ENCODE measurements at regions not wholly inside any gene's neighbourhood (a gene's known extent, or its start where the extent isn't known, plus 50 kb on each side); places are given as distances from the start of the nearest gene placed in this dataset.

DNA sequence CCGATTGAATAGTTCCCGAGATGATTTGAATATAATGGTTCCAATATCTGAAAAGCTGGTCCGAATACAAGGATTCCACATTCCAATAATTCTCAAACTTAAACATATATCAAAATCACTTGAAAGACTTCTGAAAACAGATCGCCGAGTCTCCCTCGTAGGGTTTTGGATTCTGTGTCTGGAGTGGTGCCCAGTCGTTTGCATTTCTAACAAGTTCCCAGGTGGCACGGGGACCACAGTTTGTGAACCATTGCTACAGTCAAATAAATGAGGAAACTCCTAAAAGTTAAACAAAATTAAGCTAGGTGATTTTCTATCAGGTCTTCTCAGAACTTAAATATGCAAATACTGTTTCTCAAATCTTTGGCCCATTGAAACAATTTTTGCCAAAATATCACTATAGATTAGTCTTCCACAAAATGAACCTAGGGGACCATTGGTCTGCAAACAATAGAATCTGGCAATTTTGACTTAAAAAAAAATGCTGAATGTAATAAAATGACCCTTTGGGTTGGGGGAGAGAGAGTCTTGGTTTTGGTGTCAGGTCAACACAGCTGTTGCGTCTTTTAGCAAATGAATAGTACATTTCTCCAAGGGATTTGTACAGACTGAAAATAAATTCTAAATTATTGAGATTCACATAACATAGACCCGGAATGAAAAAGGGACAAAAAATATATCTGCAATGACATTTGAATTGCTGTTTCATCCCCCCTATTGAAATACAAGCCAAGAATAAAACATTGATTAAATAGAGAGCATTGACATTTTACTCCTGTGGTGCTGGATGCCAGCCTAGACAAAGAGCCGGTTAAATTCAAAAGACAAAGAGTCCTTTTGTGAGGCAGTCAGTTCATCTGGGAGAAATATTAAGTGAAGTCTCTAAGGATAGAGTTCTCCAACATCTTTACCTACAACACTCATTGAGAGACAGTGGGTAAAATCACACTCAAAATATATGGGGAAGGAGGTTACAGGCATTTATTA lies 175.7 kb upstream of the ADAMTS9 start:
- DNase-seq (ENCODE audit: low read depth in 1 of 2, low spot score in 1 of 2) = no peak
- H3K4me3 ChIP-seq = no peak overlapping the region
- H3K27me3 ChIP-seq = no peaks in the 10 kb centered on the region
- H3K9me3 ChIP-seq (ENCODE audit: low read depth) = no peaks in the 10 kb centered on the region
- no peaks in the 10 kb centered on the region for H3K36me3 ChIP-seq
- H3K27ac ChIP-seq = no peak overlapping the region
- no peaks in the 10 kb centered on the region for H3K4me1 ChIP-seq (ENCODE audit: low read depth)
- TF ChIP-seq, protein P1, sequence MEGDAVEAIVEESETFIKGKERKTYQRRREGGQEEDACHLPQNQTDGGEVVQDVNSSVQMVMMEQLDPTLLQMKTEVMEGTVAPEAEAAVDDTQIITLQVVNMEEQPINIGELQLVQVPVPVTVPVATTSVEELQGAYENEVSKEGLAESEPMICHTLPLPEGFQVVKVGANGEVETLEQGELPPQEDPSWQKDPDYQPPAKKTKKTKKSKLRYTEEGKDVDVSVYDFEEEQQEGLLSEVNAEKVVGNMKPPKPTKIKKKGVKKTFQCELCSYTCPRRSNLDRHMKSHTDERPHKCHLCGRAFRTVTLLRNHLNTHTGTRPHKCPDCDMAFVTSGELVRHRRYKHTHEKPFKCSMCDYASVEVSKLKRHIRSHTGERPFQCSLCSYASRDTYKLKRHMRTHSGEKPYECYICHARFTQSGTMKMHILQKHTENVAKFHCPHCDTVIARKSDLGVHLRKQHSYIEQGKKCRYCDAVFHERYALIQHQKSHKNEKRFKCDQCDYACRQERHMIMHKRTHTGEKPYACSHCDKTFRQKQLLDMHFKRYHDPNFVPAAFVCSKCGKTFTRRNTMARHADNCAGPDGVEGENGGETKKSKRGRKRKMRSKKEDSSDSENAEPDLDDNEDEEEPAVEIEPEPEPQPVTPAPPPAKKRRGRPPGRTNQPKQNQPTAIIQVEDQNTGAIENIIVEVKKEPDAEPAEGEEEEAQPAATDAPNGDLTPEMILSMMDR (IDR thresholded peaks at IDR 0.05; ENCODE audit: low read depth, low read length) = no peak

DNA sequence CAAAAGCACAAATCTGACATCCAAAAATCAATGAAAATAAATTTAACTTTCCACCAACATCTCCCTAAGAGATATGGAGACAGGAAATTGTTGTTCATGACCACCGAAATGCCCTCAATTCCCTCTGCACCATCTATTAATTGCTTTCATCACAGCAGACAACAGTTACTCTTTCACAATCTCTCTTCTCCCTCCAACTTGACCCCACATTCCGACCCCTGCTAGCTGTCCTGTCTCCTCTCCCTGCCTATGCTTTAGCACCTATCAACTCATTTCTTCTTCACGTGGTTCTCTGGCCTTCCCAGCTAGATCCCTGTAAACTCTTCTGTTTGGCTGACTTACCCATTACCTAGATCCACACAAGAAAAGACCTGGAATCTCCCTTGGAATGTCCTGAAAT lies 173.9 kb upstream of the ADAMTS9 start:
- TF ChIP-seq, protein P1 (IDR thresholded peaks at IDR 0.05; ENCODE audit: low read depth, low read length) = no peak
- H3K9me3 ChIP-seq (ENCODE audit: low read depth) = no peaks in the 10 kb centered on the region
- no peaks in the 10 kb centered on the region for H3K27me3 ChIP-seq
- H3K4me3 ChIP-seq = no peak overlapping the region
- DNase-seq (ENCODE audit: low read depth in 1 of 2, low spot score in 1 of 2) = peak in 1 of 2 donors; percentile 27
- no peak overlapping the region for H3K27ac ChIP-seq
- no peaks in the 10 kb centered on the region for H3K36me3 ChIP-seq
- H3K4me1 ChIP-seq (ENCODE audit: low read depth) = no peaks in the 10 kb centered on the region

DNA sequence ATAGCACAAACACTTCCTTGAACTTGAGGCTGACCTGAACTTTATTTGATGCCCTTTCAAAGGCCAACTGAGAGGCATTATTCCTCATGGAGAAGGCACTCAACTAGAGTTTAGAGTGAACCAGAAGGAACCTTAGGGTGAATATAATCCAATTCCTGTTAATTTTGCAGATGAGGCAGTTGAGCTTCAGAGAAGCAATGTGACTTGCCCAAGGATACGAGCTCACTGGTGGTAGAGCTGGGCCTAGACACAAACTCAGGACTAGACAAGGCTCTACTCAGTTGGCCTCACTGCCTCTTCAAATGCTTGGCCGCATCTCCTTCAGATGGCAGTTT lies 172.7 kb upstream of the ADAMTS9 start:
- Histone ChIP-seq H3K27ac (no peak overlapping the region), H3K4me3 (no peak overlapping the region), H3K36me3 (no peaks in the 10 kb centered on the region), H3K4me1 (ENCODE audit: low read depth) (no peaks in the 10 kb centered on the region), H3K27me3 (no peaks in the 10 kb centered on the region), H3K9me3 (ENCODE audit: low read depth) (no peaks in the 10 kb centered on the region)
- no peak for DNase-seq (ENCODE audit: low read depth in 1 of 2, low spot score in 1 of 2)
- TF ChIP-seq, protein P1 (IDR thresholded peaks at IDR 0.05; ENCODE audit: low read depth, low read length) = no peak

DNA sequence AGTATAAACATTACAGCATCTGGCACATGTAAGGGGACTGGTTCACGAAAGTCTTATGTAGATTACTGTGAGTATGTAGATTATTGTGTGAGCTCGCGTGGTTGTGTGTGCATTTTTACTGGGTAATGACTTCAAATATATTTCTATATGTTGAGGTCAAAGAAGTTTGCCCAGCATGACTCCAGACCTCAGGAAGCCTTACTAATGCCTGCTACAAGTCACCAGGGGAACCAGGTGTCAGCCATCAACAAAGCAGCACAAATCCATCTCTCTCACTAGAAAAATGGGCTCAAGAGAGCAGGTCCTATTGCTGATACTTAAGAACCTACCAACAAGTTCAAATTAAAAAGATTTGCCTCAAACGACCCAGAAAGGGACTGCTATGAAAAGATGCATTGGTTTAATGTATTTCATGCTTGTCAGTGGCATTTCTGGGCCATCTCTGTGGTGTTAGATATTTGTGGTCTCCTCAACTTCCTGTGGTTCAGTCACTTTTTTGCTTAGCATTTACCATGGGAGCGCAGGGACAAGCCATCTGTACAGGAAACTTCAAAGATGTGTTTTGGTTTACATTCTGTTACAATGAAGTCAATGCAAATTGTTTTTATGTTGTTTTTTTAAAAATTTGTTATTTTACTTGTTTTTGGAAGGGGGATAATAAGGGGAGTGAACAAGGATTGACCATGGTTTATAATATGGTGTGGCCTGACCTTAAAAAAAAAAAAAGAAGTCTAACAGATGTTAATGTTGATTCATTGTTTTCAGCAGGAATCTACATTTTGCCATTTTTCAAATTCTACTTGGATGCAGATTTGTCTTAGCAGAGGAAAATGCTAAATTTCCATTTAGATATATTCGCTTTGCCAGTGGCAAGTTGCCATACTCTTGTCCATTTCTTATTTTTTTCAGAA lies 172.1 kb upstream of the ADAMTS9 start:
- H3K36me3 ChIP-seq = no peaks in the 10 kb centered on the region
- TF ChIP-seq, protein P1 (IDR thresholded peaks at IDR 0.05; ENCODE audit: low read depth, low read length) = no peak
- H3K4me3 ChIP-seq = no peak overlapping the region
- H3K4me1 ChIP-seq (ENCODE audit: low read depth) = no peaks in the 10 kb centered on the region
- peak in 1 of 2 donors; percentile 62 for DNase-seq (ENCODE audit: low read depth in 1 of 2, low spot score in 1 of 2)
- H3K9me3 ChIP-seq (ENCODE audit: low read depth) = no peaks in the 10 kb centered on the region
- no peak overlapping the region for H3K27ac ChIP-seq
- no peaks in the 10 kb centered on the region for H3K27me3 ChIP-seq

DNA sequence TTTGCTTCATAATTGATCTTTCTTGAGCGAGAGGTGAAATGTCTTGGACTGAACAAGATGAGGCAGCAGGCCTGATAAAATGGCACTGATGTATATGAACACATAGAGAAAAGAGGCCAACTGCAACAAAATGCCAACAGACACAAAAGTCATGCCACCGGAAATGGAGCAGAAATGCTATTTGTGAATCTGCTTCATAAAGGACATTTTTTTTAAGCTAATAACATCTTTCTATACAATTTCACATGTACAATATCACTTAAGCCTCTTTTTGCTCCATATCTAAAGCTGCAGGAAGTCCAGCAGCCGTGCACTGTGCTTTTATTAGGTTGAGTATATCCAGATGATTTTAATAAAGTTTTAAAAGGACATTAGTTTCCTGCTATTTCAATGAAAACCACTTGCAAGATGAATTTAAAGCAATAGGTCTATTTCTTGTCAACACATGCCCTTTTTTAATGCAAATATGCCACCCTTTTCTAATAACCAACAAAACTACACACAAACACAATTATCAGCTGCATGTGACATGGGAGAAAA lies 169.2 kb upstream of the ADAMTS9 start:
- Histone ChIP-seq H3K9me3 (ENCODE audit: low read depth) (no peaks in the 10 kb centered on the region), H3K4me3 (no peak overlapping the region), H3K27me3 (no peaks in the 10 kb centered on the region), H3K36me3 (no peaks in the 10 kb centered on the region), H3K27ac (no peak overlapping the region), H3K4me1 (ENCODE audit: low read depth) (no peaks in the 10 kb centered on the region)
- no peak for DNase-seq (ENCODE audit: low read depth in 1 of 2, low spot score in 1 of 2)
- TF ChIP-seq, protein P1 (IDR thresholded peaks at IDR 0.05; ENCODE audit: low read depth, low read length) = no peak
